ENCODE measurements at regions not wholly inside any gene's neighbourhood (a gene's known extent, or its start where the extent isn't known, plus 50 kb on each side); places are given as distances from the start of the nearest gene placed in this dataset.

- Histone ChIP-seq H3K9me3 (no peaks in the 10 kb centered on the region), H3K36me3 (replicated peaks in 1 of 2; ENCODE audit: insufficient read depth in 1 of 2, low read depth in 2 of 2) (no peaks in the 10 kb centered on the region), H3K4me1 (no peaks in the 10 kb centered on the region), H3K4me3 (no peak overlapping the region), H3K27ac (peak overlapping the region in 1 of 4 donors; percentile 30), H3K27me3 (no peaks in the 10 kb centered on the region)
- DNase-seq (no peak), ATAC-seq (peak; percentile 53)
- intact Hi-C loops (cut with DNase I) = no loop called here
- TF ChIP-seq CTCF (IDR thresholded peaks at IDR 0.05) = no peak
- no peak for TF ChIP-seq POLR2A (IDR thresholded peaks at IDR 0.05)
- 69 to 81% methylated on average over 8 of the region's 8 CpGs for whole genome bisulfite sequencing, 2 donors
Observed at GRCh38 chr1:116273042-116273783, 99.8 kb upstream of the ATP1A1 start.

- no peak for DNase-seq
- WGBS, 2 donors = 93 to 94% methylated on average over 6 to 7 of the region's 7 CpGs
- H3K4me3 ChIP-seq = no peak overlapping the region
- no peak for ATAC-seq
- H3K27ac ChIP-seq = no peak overlapping the region
- intact Hi-C loops (cut with DNase I) = no loop called here
- no peaks in the 10 kb centered on the region for H3K36me3 ChIP-seq (replicated peaks in 1 of 2; ENCODE audit: insufficient read depth in 1 of 2, low read depth in 2 of 2)
- H3K9me3 ChIP-seq = no peaks in the 10 kb centered on the region
- H3K4me1 ChIP-seq = no peaks in the 10 kb centered on the region
- H3K27me3 ChIP-seq = no peaks in the 10 kb centered on the region
- no peak for TF ChIP-seq CTCF (IDR thresholded peaks at IDR 0.05)
- TF ChIP-seq POLR2A (IDR thresholded peaks at IDR 0.05) = no peak
Observed at GRCh38 chr1:116276532-116276931, 96.5 kb upstream of the ATP1A1 start.

- intact Hi-C loops (cut with DNase I) = no loop called here
- WGBS, 2 donors = 61 to 62% methylated on average over 6 of the region's 6 CpGs
- no peaks in the 10 kb centered on the region for H3K36me3 ChIP-seq (replicated peaks in 1 of 2; ENCODE audit: insufficient read depth in 1 of 2, low read depth in 2 of 2)
- H3K27me3 ChIP-seq = no peaks in the 10 kb centered on the region
- no peak overlapping the region for H3K4me3 ChIP-seq
- no peak overlapping the region for H3K27ac ChIP-seq
- DNase-seq (no peak), ATAC-seq (no peak)
- no peaks in the 10 kb centered on the region for H3K9me3 ChIP-seq
- H3K4me1 ChIP-seq = no peaks in the 10 kb centered on the region
- no peak for TF ChIP-seq CTCF (IDR thresholded peaks at IDR 0.05)
- no peak for TF ChIP-seq POLR2A (IDR thresholded peaks at IDR 0.05)
Observed at GRCh38 chr1:116277840-116278540, 95.1 kb upstream of the ATP1A1 start.

GRCh38 chr1:116278541-116278866 lies 94.5 kb upstream of the ATP1A1 start:
- H3K36me3 ChIP-seq (replicated peaks in 1 of 2; ENCODE audit: insufficient read depth in 1 of 2, low read depth in 2 of 2) = no peaks in the 10 kb centered on the region
- H3K27ac ChIP-seq = no peak overlapping the region
- no peak for TF ChIP-seq POLR2A (IDR thresholded peaks at IDR 0.05)
- no peak for TF ChIP-seq CTCF (IDR thresholded peaks at IDR 0.05)
- no peak overlapping the region for H3K4me3 ChIP-seq
- H3K9me3 ChIP-seq = no peaks in the 10 kb centered on the region
- DNase-seq (no peak), ATAC-seq (no peak)
- no peaks in the 10 kb centered on the region for H3K4me1 ChIP-seq
- intact Hi-C loops (cut with DNase I) = no loop called here
- 89 to 94% methylated on average over 6 of the region's 6 CpGs for WGBS, 2 donors
- H3K27me3 ChIP-seq = no peaks in the 10 kb centered on the region

GRCh38 chr1:116279715-116280114 lies 93.3 kb upstream of the ATP1A1 start:
- no peak overlapping the region for H3K4me3 ChIP-seq
- 79 to 80% methylated on average over 3 of the region's 3 CpGs for WGBS, 2 donors
- no peak overlapping the region for H3K27ac ChIP-seq
- H3K36me3 ChIP-seq (replicated peaks in 1 of 2; ENCODE audit: insufficient read depth in 1 of 2, low read depth in 2 of 2) = no peaks in the 10 kb centered on the region
- H3K27me3 ChIP-seq = no peaks in the 10 kb centered on the region
- DNase-seq (no peak), ATAC-seq (no peak)
- no peaks in the 10 kb centered on the region for H3K4me1 ChIP-seq
- intact Hi-C loops (cut with DNase I) = no loop called here
- no peaks in the 10 kb centered on the region for H3K9me3 ChIP-seq
- TF ChIP-seq CTCF (IDR thresholded peaks at IDR 0.05) (no peak), POLR2A (IDR thresholded peaks at IDR 0.05) (no peak)
